NCI-H1105 (cell line): ENCODE measurements at regions not wholly inside any gene's neighbourhood (a gene's known extent, or its start where the extent isn't known, plus 50 kb on each side); places are given as distances from the start of the nearest gene placed in this dataset.

ENCODE experiments used
- DNase-seq: peaks from one replicate; lab custom pipeline; 2025; lab: John Stamatoyannopoulos, UW

GRCh38 chr15:94535298-94536048 is 304.1 kb downstream of the MCTP2 start:
- DNase-seq, result no peak

GRCh38 chr15:94536549-94536948 is 305.2 kb downstream of the MCTP2 start:
- no peak for DNase-seq

GRCh38 chr15:94538280-94538679 is 306.9 kb downstream of the MCTP2 start:
- DNase-seq, result no peak

- DNase-seq, result no peak
Measured at GRCh38 chr15:94542391-94542790, 311.0 kb downstream of the MCTP2 start.

GRCh38 chr15:94546808-94547207 is 315.4 kb downstream of the MCTP2 start:
- DNase-seq, result no peak

- DNase-seq, result no peak
Measured at GRCh38 chr15:94547711-94548110, 316.4 kb downstream of the MCTP2 start.

- no peak for DNase-seq
Measured at GRCh38 chr15:94555841-94556519, 324.6 kb downstream of the MCTP2 start.

- no peak for DNase-seq
Measured at GRCh38 chr15:94561036-94561689, 329.8 kb downstream of the MCTP2 start.

GRCh38 chr15:94563456-94563855 is 332.1 kb downstream of the MCTP2 start:
- no peak for DNase-seq

- DNase-seq, result no peak
Measured at GRCh38 chr15:94576889-94577533, 345.6 kb downstream of the MCTP2 start.

- DNase-seq, result no peak
Measured at GRCh38 chr15:94579286-94579685, 347.9 kb downstream of the MCTP2 start.

GRCh38 chr15:94580211-94580885 is 349.0 kb downstream of the MCTP2 start:
- no peak for DNase-seq

GRCh38 chr15:94582368-94582767 is 351.0 kb downstream of the MCTP2 start:
- no peak for DNase-seq

GRCh38 chr15:94584833-94585244 is 353.5 kb downstream of the MCTP2 start:
- no peak for DNase-seq

GRCh38 chr15:94586099-94586498 is 354.7 kb downstream of the MCTP2 start:
- DNase-seq, result no peak

- no peak for DNase-seq
Measured at GRCh38 chr15:94587113-94587512, 355.8 kb downstream of the MCTP2 start.

GRCh38 chr15:94588993-94589392 is 357.6 kb downstream of the MCTP2 start:
- DNase-seq, result no peak

GRCh38 chr15:94592495-94592894 is 361.1 kb downstream of the MCTP2 start:
- no peak for DNase-seq

- DNase-seq, result no peak
Measured at GRCh38 chr15:94596707-94597106, 365.3 kb downstream of the MCTP2 start.

GRCh38 chr15:94600505-94600904 is 369.1 kb downstream of the MCTP2 start:
- DNase-seq, result no peak

- DNase-seq, result no peak
Measured at GRCh38 chr15:94602754-94603470, 371.6 kb downstream of the MCTP2 start.
